ENCODE measurements at regions not wholly inside any gene's neighbourhood (a gene's known extent, or its start where the extent isn't known, plus 50 kb on each side); places are given as distances from the start of the nearest gene placed in this dataset.

DNA sequence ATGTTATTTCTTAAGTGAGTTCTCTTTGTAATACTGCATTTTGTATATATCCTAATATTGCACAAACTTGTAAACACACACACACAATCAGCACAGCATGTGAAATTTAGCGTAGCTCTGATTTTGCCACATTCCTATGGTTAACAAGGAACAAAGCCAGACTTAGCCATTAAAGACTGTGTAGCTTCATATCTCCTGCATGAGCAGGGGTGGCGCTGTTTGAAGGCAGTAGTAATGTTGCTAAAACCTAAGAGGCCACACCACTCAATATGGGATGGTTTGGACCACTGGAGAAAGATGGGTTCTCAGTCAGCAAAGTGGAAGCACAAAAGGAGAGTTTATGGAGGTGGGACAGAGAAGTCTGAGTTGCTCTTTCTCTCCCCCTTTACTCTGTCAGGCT, 61.1 kb upstream of the RND3 start:
- no peak for DNase-seq

DNA sequence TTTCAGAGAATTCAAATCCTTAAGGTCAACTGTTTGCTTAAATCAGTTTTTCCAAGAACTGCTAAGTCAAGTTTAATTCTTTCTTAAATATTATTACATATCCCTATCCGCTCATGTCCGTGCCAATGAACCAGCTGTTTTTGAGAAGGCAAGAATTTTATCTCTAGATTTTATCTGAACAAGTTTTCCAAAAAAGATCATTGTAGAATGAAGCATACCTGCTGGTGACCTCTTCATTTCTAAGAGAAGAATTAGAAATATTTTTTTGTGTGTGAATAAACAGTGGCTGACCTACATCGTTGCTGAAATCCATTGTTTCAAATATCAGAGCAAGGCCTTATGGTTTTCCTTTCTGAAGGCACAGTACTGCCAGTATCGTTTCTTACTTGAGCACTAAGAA, 58.4 kb upstream of the RND3 start:
- DNase-seq = no peak

DNA sequence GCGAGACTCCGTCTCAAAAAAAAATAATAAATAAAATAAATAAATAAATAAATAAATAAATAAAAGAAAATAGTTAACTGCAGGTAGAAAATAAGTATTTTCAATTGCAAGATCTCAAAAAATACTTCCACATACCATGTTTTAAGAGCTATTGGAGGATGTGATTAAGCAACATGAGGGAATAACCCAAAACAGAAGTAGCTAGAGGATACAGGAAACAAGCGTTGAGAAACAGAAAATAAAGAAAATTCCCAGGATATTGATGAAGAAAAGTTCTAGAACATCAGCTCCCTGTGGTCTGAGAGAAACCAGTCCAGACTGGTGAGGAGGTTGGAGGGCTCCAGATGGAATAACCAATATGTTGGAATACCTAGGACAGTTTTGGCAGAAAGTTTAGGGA, 57.3 kb upstream of the RND3 start:
- DNase-seq = no peak

GRCh38 chr2:150542692-150543091, 55.2 kb upstream of the RND3 start:
- no peak for DNase-seq

DNA sequence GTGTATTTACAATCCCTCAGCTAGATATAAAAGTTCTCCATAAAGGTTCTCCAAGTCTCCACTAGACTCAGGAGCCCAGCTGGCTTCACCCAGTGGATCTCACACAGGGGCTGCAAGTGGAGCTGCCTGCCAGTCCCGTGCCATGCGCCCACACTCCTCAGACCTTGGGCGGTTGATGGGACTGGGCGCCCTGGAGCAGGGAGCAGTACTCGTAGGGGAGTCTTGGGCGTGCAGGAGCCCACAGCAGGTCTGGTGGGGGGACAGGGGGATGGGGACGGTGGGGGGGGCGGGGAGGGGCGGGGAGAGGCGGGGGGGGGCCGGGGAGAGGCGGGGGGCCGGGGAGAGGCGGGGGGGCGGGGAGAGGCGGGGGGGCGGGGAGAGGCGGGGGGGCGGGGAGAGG, 54.7 kb upstream of the RND3 start:
- DNase-seq = no peak

- DNase-seq = peak; percentile 62
These were observed 51.3 kb upstream of the RND3 start for GRCh38 chr2:150538651-150539201.
